Right forelimb (tissue), 1 donor: ENCODE measurements at regions not wholly inside any gene's neighbourhood (a gene's known extent, or its start where the extent isn't known, plus 50 kb on each side); places are given as distances from the start of the nearest gene placed in this dataset.
"Not testable (repeated sequence)": the region's sequence is repeated elsewhere in the genome, so short reads cannot be mapped to it uniquely, and the experiment has no call there.

ENCODE experiments used
- DNase-seq: peaks from one replicate; pipeline ENCODE4 v3.0.0-alpha.2; 2018

DNA sequence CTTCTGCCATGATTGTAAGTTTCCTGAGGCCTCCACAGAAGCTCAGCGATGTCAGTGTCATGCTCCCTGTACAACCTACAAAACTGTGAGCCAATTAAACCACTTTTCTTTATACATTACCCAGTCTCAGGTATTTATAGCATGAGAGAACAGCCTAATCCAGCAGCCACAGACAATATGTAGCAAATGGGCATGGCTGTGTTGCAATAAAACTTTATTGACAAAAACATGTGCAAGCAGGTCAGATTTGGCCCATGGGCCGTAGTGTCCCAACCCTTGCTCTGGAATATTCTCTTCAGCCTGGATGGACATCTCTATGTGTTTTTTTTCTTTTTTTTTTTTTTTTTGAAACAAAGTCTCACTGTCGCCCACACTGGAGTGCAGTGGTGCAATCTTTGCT lies 60.9 kb upstream of the EEF2KMT start:
- DNase-seq, result no peak

DNA sequence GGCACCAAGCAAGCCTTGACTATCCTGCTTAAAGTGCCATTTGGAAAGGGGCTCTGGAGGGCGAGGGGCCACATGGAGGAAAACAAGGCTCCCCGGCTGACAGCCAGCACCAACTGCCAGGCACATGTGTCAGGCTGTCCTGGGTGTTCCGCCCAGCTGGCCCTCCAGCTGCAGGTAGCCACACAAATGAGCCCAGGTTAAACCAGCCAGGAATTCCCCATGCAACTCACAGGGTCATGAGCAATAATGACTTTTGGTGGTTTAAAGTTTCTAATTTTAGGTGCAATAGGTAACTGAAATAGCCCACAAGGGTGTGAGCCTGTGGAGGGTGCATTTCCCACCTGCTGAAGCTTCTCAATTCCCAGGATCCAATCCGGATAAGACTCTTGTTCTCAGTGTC lies 58.9 kb upstream of the EEF2KMT start:
- DNase-seq, result not testable (repeated sequence)

- not testable (repeated sequence) for DNase-seq
Measured at GRCh38 chr16:5154006-5154405, 56.4 kb upstream of the EEF2KMT start.

GRCh38 chr16:5151409-5151808 lies 53.8 kb upstream of the EEF2KMT start:
- DNase-seq, result not testable (repeated sequence)
